Esophagus muscularis mucosa (tissue), 4 donors: ENCODE measurements at regions not wholly inside any gene's neighbourhood (a gene's known extent, or its start where the extent isn't known, plus 50 kb on each side); places are given as distances from the start of the nearest gene placed in this dataset.
"Not testable (repeated sequence)": the region's sequence is repeated elsewhere in the genome, so short reads cannot be mapped to it uniquely, and the experiment has no call there.

Experiments
- DNase-seq: peaks from one replicate; pipeline ENCODE4 v3.0.0-alpha.2; 2017; ENCODE audit errors: extremely low spot score
- H3K27ac ChIP-seq, 4 donors: fragments of 200-600 bp; sonication (generic); replicated peaks in 1 of 4; 1 replicate in 3 of 4; 2 replicates in 1 of 4; pipeline ENCODE4 v1.5.1; 2016 to 2019; ENCODE audit warnings: mild to moderate bottlenecking in 1 of 4
- H3K27me3 ChIP-seq, 4 donors: fragments of 200-600 bp; sonication (generic); one replicate each; pipeline versions ENCODE4 v1.5.1 to v1.6.0; 2016 to 2019
- H3K36me3 ChIP-seq, 4 donors: fragments of 200-600 bp; sonication (generic); one replicate each; pipeline ENCODE4 v1.5.1; 2016 to 2019
- H3K4me1 ChIP-seq, 4 donors: fragments of 200-600 bp; sonication (generic); one replicate each; pipeline ENCODE4 v1.5.1; 2016 to 2019
- H3K4me3 ChIP-seq, 4 donors: fragments of 200-600 bp; sonication (generic); 1 replicate in 2 of 4; 2 replicates in 2 of 4; pipeline ENCODE4 v1.5.1; 2016 to 2019; ENCODE audit warnings: mild to moderate bottlenecking in 4 of 4, moderate library complexity in 1 of 4
- H3K9me3 ChIP-seq, 4 donors: fragments of 200-600 bp; sonication (generic); 1 replicate in 3 of 4; 2 replicates in 1 of 4; pipeline ENCODE4 v1.5.1; 2016 to 2019
- EP300 ChIP-seq: sonication (generic); formaldehyde crosslinking; IDR thresholded peaks from one replicate; pipeline ENCODE4 v1.6.1; 2017; ENCODE audit warnings: antibody characterized with exemption
- POLR2A ChIP-seq: fragments of 450-650 bp; IDR thresholded peaks from one replicate; pipeline ENCODE4 v1.6.1; 2017; ENCODE audit warnings: antibody characterized with exemption, moderate library complexity, mild to moderate bottlenecking, low read depth
- POLR2AphosphoS5 ChIP-seq, 2 donors: sonication (generic); formaldehyde crosslinking; IDR thresholded peaks; one replicate each; pipeline ENCODE4 v1.6.1; 2017; ENCODE audit warnings: antibody characterized with exemption in 2 of 2
- WGBS: methylation state at CpG from one replicate; pipeline ENCODE4 v1.1.5; 2018; 5-methylcytosine and 5-hydroxymethylcytosine counted together
- intact Hi-C: fragments of 100-400 bp; cut with DNase I; formaldehyde crosslinking; loops from one replicate; pipeline ENCODE4 v1.15.1; 2023
- TF ChIP-seq, protein P1 (sequence below), 3 experiments: fragments of 200-600 bp in 2 of 3; fragments of 450-650 bp in 1 of 3; sonication (generic) in 2 of 3; IDR thresholded peaks; one replicate each; pipeline ENCODE4 v1.5.1; 2017 to 2019; ENCODE audit warnings: antibody characterized with exemption in 3 of 3, mild to moderate bottlenecking in 2 of 3, moderate library complexity in 1 of 3

DNA sequence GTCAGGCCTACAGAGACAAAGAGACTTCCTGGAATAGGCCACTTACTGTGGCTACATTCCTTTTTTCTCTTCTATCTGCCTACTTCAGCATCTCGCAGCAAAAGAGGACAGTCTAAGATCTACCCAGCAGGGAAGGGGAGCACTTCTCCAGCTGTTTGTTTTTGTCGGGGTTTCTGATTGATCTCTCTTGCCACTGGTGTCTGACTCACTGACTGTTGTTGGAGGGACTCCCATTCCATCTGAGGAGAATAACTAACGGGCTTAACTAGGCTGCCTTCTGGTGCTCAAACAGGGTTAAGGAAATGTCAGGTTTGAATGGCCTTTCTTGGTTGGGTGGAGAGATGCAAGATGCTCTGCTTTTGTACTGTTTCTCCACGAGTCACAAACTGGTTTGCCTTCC is 100.2 kb upstream of the TMEM164 start:
- TF ChIP-seq, protein P1, sequence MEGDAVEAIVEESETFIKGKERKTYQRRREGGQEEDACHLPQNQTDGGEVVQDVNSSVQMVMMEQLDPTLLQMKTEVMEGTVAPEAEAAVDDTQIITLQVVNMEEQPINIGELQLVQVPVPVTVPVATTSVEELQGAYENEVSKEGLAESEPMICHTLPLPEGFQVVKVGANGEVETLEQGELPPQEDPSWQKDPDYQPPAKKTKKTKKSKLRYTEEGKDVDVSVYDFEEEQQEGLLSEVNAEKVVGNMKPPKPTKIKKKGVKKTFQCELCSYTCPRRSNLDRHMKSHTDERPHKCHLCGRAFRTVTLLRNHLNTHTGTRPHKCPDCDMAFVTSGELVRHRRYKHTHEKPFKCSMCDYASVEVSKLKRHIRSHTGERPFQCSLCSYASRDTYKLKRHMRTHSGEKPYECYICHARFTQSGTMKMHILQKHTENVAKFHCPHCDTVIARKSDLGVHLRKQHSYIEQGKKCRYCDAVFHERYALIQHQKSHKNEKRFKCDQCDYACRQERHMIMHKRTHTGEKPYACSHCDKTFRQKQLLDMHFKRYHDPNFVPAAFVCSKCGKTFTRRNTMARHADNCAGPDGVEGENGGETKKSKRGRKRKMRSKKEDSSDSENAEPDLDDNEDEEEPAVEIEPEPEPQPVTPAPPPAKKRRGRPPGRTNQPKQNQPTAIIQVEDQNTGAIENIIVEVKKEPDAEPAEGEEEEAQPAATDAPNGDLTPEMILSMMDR (IDR thresholded peaks at IDR 0.05) = no peak
- TF ChIP-seq EP300 (no peak), POLR2AphosphoS5 (IDR thresholded peaks at IDR 0.05) (no peak), POLR2A (no peak)
- no peaks in the 10 kb centered on the region for H3K4me1 ChIP-seq
- intact Hi-C loops = no loop called here
- no peak for DNase-seq
- H3K27ac ChIP-seq = no peak overlapping the region
- no peaks in the 10 kb centered on the region for H3K36me3 ChIP-seq
- H3K27me3 ChIP-seq = no peaks in the 10 kb centered on the region
- H3K9me3 ChIP-seq = peaks cover 0 to 9% (median 0%) of the 10 kb centered on the region in 4 donors
- no peak overlapping the region for H3K4me3 ChIP-seq
- 51% methylated on average over 4 of the region's 4 CpGs for WGBS

DNA sequence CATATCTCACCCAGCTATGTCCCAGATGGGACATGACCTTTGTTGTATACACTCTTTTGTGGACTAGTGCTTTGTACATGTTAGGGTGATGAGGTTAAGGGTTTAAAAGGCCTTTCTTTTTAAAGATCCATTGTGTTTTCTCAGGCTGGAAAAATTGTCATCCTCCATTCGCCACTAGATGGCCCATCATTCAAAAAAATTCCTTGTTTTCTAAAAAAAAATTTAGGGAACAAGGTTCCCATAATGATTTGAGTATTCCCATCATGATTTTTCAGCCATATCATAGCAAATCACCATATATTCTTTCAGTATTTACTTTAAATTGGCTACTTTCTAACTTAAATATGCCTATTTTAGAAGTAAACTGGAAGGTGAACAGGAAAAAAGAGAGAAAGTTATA is 91.9 kb upstream of the TMEM164 start:
- H3K27me3 ChIP-seq = no peaks in the 10 kb centered on the region
- intact Hi-C loops = loop anchor here (10.0 kb wide), 1 partner anchor 234 kb away; no protein-coding TSS in a partner anchor
- H3K36me3 ChIP-seq = no peaks in the 10 kb centered on the region
- H3K9me3 ChIP-seq = no peaks in the 10 kb centered on the region
- H3K4me3 ChIP-seq = no peak overlapping the region
- WGBS = 7% methylated on average over 1 of the region's 1 CpG
- TF ChIP-seq EP300 (no peak), POLR2AphosphoS5 (IDR thresholded peaks at IDR 0.05) (no peak), POLR2A (no peak)
- TF ChIP-seq, protein P1 (IDR thresholded peaks at IDR 0.05) = peak in 2 of 3 experiments; percentile 41 to 44
- no peak overlapping the region for H3K27ac ChIP-seq
- no peak for DNase-seq
- no peaks in the 10 kb centered on the region for H3K4me1 ChIP-seq

- intact Hi-C loops = loop anchor here (10.0 kb wide), 1 partner anchor 232 kb away; no protein-coding TSS in a partner anchor
- H3K27me3 ChIP-seq, H3K9me3 ChIP-seq, H3K36me3 ChIP-seq, H3K27ac ChIP-seq, DNase-seq, H3K4me3 ChIP-seq, H3K4me1 ChIP-seq: not testable (repeated sequence)
- WGBS = 88% methylated on average over 2 of the region's 2 CpGs
Measured at GRCh38 chrX:109912993-109913392, 89.9 kb upstream of the TMEM164 start.

- Histone ChIP-seq H3K9me3 (no peaks in the 10 kb centered on the region), H3K27ac (no peak overlapping the region), H3K4me1 (no peaks in the 10 kb centered on the region), H3K36me3 (no peaks in the 10 kb centered on the region), H3K4me3 (no peak overlapping the region), H3K27me3 (no peaks in the 10 kb centered on the region)
- 87% methylated on average over 8 of the region's 8 CpGs for WGBS
- intact Hi-C loops = loop anchor here (10.0 kb wide), 1 partner anchor 231 kb away; no protein-coding TSS in a partner anchor
- TF ChIP-seq POLR2A (no peak), POLR2AphosphoS5 (IDR thresholded peaks at IDR 0.05) (no peak), EP300 (no peak)
- TF ChIP-seq, protein P1 (IDR thresholded peaks at IDR 0.05) = no peak
- DNase-seq = no peak
Measured at GRCh38 chrX:109914114-109914849, 88.6 kb upstream of the TMEM164 start.

- TF ChIP-seq POLR2AphosphoS5 (IDR thresholded peaks at IDR 0.05) = no peak
- TF ChIP-seq, protein P1 (IDR thresholded peaks at IDR 0.05) = no peak
- no peak for TF ChIP-seq POLR2A
- no peak for TF ChIP-seq EP300
- H3K4me3 ChIP-seq = no peak overlapping the region
- no peaks in the 10 kb centered on the region for H3K4me1 ChIP-seq
- H3K36me3 ChIP-seq = no peaks in the 10 kb centered on the region
- intact Hi-C loops = loop anchor here (10.0 kb wide), 1 partner anchor 226 kb away; no protein-coding TSS in a partner anchor
- no peaks in the 10 kb centered on the region for H3K27me3 ChIP-seq
- DNase-seq = no peak
- WGBS = 37% methylated on average over 1 of the region's 1 CpG
- no peaks in the 10 kb centered on the region for H3K9me3 ChIP-seq
- H3K27ac ChIP-seq = no peak overlapping the region
Measured at GRCh38 chrX:109918753-109919152, 84.2 kb upstream of the TMEM164 start.
